GM12892 (cell line): ENCODE measurements at regions not wholly inside any gene's neighbourhood (a gene's known extent, or its start where the extent isn't known, plus 50 kb on each side); places are given as distances from the start of the nearest gene placed in this dataset.
"Not testable (repeated sequence)": the region's sequence is repeated elsewhere in the genome, so short reads cannot be mapped to it uniquely, and the experiment has no call there.

ENCODE experiments used
- DNase-seq: peaks from one replicate; pipeline ENCODE4 v3.0.0; 2011; ENCODE audit not compliant: insufficient read length
- FAIRE-seq: peaks from 2 replicates; lab custom pipeline; 2011; peaks lifted over from hg19 to GRCh38; lab: Jason Lieb, UNC
- POLR2A ChIP-seq: IDR thresholded peaks from 2 replicates; pipeline ENCODE4 v1.6.1; 2011; ENCODE audit warnings: low read depth, low read length, control low read depth
- POLR2AphosphoS5 ChIP-seq: IDR thresholded peaks from 2 replicates; pipeline ENCODE4 v1.6.1; 2011; ENCODE audit warnings: low read depth, low read length, control low read depth
- TAF1 ChIP-seq: IDR thresholded peaks from 2 replicates; pipeline ENCODE4 v1.6.1; 2011; ENCODE audit warnings: low read depth, mild to moderate bottlenecking, control low read depth, low read length, borderline replicate concordance

- FAIRE-seq = no peak
Measured at GRCh38 chr9:27791311-27791710, 218.0 kb upstream of the C9orf72 start.

GRCh38 chr9:27792971-27793689 lies 219.8 kb upstream of the C9orf72 start:
- FAIRE-seq (no peak), DNase-seq (no peak)
- no peak for TF ChIP-seq POLR2A

More at GRCh38 chr9:27791311-27791710, 218.0 kb upstream of the C9orf72 start:
- DNase-seq = no peak
- TF ChIP-seq POLR2A (no peak), POLR2AphosphoS5 (no peak), TAF1 (no peak)

GRCh38 chr9:27799326-27799725 lies 226.0 kb upstream of the C9orf72 start:
- TF ChIP-seq TAF1 (no peak), POLR2AphosphoS5 (no peak), POLR2A (no peak)
- DNase-seq (no peak), FAIRE-seq (no peak)

GRCh38 chr9:27800159-27800558 lies 226.9 kb upstream of the C9orf72 start:
- TF ChIP-seq POLR2AphosphoS5 = no peak
- no peak for TF ChIP-seq POLR2A
- TF ChIP-seq TAF1 = no peak
- FAIRE-seq (no peak), DNase-seq (no peak)

- TF ChIP-seq TAF1 = no peak
- TF ChIP-seq POLR2A = no peak
- TF ChIP-seq POLR2AphosphoS5 = no peak
- DNase-seq (no peak), FAIRE-seq (no peak)
Measured at GRCh38 chr9:27800692-27801370, 227.6 kb upstream of the C9orf72 start.

GRCh38 chr9:27801545-27801944 lies 228.3 kb upstream of the C9orf72 start:
- no peak for DNase-seq

GRCh38 chr9:27802418-27802817 lies 229.1 kb upstream of the C9orf72 start:
- DNase-seq = no peak
- no peak for FAIRE-seq
- TF ChIP-seq POLR2AphosphoS5 = no peak
- TF ChIP-seq TAF1 = no peak
- TF ChIP-seq POLR2A = no peak

More at GRCh38 chr9:27801545-27801944, 228.3 kb upstream of the C9orf72 start:
- TF ChIP-seq POLR2AphosphoS5 (no peak), TAF1 (no peak), POLR2A (no peak)
- no peak for FAIRE-seq

- no peak for FAIRE-seq
Measured at GRCh38 chr9:27808864-27809263, 235.6 kb upstream of the C9orf72 start.

GRCh38 chr9:27817747-27818146 lies 244.5 kb upstream of the C9orf72 start:
- FAIRE-seq = no peak
- no peak for TF ChIP-seq POLR2A
- no peak for TF ChIP-seq POLR2AphosphoS5
- TF ChIP-seq TAF1 = no peak
- no peak for DNase-seq

More at GRCh38 chr9:27808864-27809263, 235.6 kb upstream of the C9orf72 start:
- DNase-seq = no peak
- TF ChIP-seq TAF1 (no peak), POLR2A (no peak), POLR2AphosphoS5 (no peak)

GRCh38 chr9:27818348-27818747 lies 245.1 kb upstream of the C9orf72 start:
- TF ChIP-seq TAF1 (no peak), POLR2A (no peak), POLR2AphosphoS5 (no peak)
- FAIRE-seq (no peak), DNase-seq (no peak)

- FAIRE-seq (no peak), DNase-seq (no peak)
- TF ChIP-seq TAF1 (no peak), POLR2A (no peak), POLR2AphosphoS5 (no peak)
Measured at GRCh38 chr9:27828908-27829307, 255.6 kb upstream of the C9orf72 start.

- no peak for TF ChIP-seq TAF1
- no peak for TF ChIP-seq POLR2A
- TF ChIP-seq POLR2AphosphoS5 = no peak
- DNase-seq (no peak), FAIRE-seq (no peak)
Measured at GRCh38 chr9:27829621-27830020, 256.3 kb upstream of the C9orf72 start.

GRCh38 chr9:27832108-27832507 lies 258.8 kb upstream of the C9orf72 start:
- FAIRE-seq, DNase-seq: not testable (repeated sequence)
